MCF 10A (cell line): ENCODE measurements at regions not wholly inside any gene's neighbourhood (a gene's known extent, or its start where the extent isn't known, plus 50 kb on each side); places are given as distances from the start of the nearest gene placed in this dataset.

ENCODE experiments used
- BruUV-seq: library from RNA; stranded (reverse); fragments of 400-500 nt; replicated peaks from 2 replicates; lab custom pipeline; 2021; lab: Mats Ljungman, UMichigan
- CTCF ChIA-PET: fragments of 300-600 bp; sonication (Branson Sonifier 250); formaldehyde crosslinking; extraction: SDS; loops from one replicate; lab custom pipeline; 2021; ENCODE audit warnings: antibody characterized with exemption, inconsistent platforms; lab: Yijun Ruan, JAX
- POLR2A ChIA-PET: fragments of 300-600, 350-650 bp; sonication (Branson Sonifier 250); formaldehyde crosslinking; extraction: SDS; loops from one replicate; lab custom pipeline; 2020; ENCODE audit warnings: antibody characterized with exemption, inconsistent platforms; lab: Yijun Ruan, JAX
- DNase-seq: peaks from one replicate; pipeline ENCODE4 v3.0.0-alpha.2; 2018; ENCODE audit not compliant: unreplicated experiment
- H3K27ac Mint-ChIP-seq: one replicate; pipeline ENCODE4 v1.8.0; 2022; ENCODE audit warnings: mild to moderate bottlenecking, low read depth, mixed read lengths; ENCODE audit not compliant: unreplicated experiment
- H3K27me3 Mint-ChIP-seq: one replicate; pipeline ENCODE4 v1.8.0; 2022; ENCODE audit warnings: mixed read lengths; ENCODE audit not compliant: insufficient read depth, unreplicated experiment
- H3K36me3 Mint-ChIP-seq: one replicate; pipeline ENCODE4 v1.8.0; 2022; ENCODE audit warnings: mild to moderate bottlenecking, moderate library complexity, mixed read lengths; ENCODE audit not compliant: insufficient read depth, unreplicated experiment
- H3K4me1 Mint-ChIP-seq: one replicate; pipeline ENCODE4 v1.8.0; 2022; ENCODE audit warnings: mixed read lengths; ENCODE audit not compliant: insufficient read depth, unreplicated experiment
- H3K4me3 Mint-ChIP-seq: one replicate; pipeline ENCODE4 v1.8.0; 2022; ENCODE audit warnings: mild to moderate bottlenecking, moderate library complexity, mixed read lengths; ENCODE audit not compliant: unreplicated experiment
- H3K9me3 Mint-ChIP-seq: one replicate; pipeline ENCODE4 v1.8.0; 2022; ENCODE audit warnings: mixed read lengths; ENCODE audit not compliant: unreplicated experiment
- CTCF ChIP-seq: fragments of 200-600 bp; IDR thresholded peaks from one replicate; pipeline ENCODE4 v1.8.0; 2022; ENCODE audit warnings: antibody characterized with exemption, mild to moderate bottlenecking; ENCODE audit not compliant: unreplicated experiment
- intact Hi-C: fragments of 100-400 bp; cut with micrococcal nuclease; formaldehyde crosslinking; loops from 2 replicates; pipeline ENCODE4 v1.14.1; 2022

DNA sequence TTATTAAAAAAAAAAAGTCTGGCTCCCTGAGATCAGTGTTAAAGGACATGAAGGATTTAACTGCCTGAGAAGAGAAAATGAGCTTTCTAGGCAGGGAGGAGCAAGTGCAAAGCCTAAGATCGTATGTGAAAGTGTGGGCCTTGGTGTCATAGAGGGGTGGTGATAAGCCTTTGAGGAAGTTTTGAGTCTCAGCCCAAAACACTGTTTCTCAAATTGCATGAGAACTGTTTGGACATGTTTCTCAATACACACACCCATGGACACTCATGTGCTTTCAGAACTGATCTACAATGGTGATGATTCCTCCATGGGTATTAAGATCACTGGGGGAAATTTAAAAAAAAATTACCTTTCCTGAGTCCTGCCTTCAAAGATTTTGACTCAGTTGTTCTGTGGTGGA is 336.7 kb upstream of the RND3 start:
- H3K9me3 Mint-ChIP-seq: no peaks in the 10 kb centered on the region
- no peak for DNase-seq
- ChIA-PET POLR2A (no interaction called here), CTCF (interaction anchor here (0.6 to 1.4 kb wide), 3 partner anchors 8 to 51 kb away, joined by 3 to 4 read pairs (median 3); no protein-coding TSS in a partner anchor)
- BruUV-seq: no TSS peak
- no peak overlapping the region for H3K27ac Mint-ChIP-seq
- H3K27me3 Mint-ChIP-seq: no peaks in the 10 kb centered on the region
- intact Hi-C loops: no loop called here
- no peaks in the 10 kb centered on the region for H3K4me1 Mint-ChIP-seq
- H3K4me3 Mint-ChIP-seq: no peak overlapping the region
- H3K36me3 Mint-ChIP-seq: no peaks in the 10 kb centered on the region
- no peak for TF ChIP-seq CTCF

DNA sequence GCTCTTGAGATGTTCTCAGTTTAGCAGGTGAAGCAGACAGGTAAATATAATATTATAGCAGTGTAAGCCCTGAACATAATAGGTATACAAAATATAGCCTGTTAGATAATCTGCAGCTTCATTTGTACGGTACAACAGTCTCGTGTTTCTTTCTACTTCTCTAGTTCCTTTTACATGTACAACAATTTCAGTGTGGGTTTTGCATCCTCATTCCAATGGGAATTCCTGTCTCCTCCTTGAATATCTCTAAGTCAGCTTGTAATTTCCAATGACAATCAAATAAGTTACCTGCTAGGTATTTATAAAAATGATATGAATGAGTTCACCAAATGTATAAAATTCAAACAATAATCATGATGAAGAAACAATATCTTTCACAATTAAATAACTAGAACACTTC is 330.0 kb upstream of the RND3 start:
- no peak for DNase-seq
- CTCF ChIA-PET: no interaction called here
- POLR2A ChIA-PET: no interaction called here
- no peaks in the 10 kb centered on the region for H3K36me3 Mint-ChIP-seq
- intact Hi-C loops: no loop called here
- no peak for TF ChIP-seq CTCF
- H3K9me3 Mint-ChIP-seq: no peaks in the 10 kb centered on the region
- no peaks in the 10 kb centered on the region for H3K4me1 Mint-ChIP-seq
- BruUV-seq: no TSS peak
- no peak overlapping the region for H3K4me3 Mint-ChIP-seq
- no peaks in the 10 kb centered on the region for H3K27me3 Mint-ChIP-seq
- no peak overlapping the region for H3K27ac Mint-ChIP-seq

- Mint-ChIP-seq H3K4me1 (no peaks in the 10 kb centered on the region), H3K4me3 (no peak overlapping the region), H3K9me3 (no peaks in the 10 kb centered on the region), H3K27ac (no peak overlapping the region), H3K36me3 (no peaks in the 10 kb centered on the region), H3K27me3 (no peaks in the 10 kb centered on the region)
- TF ChIP-seq CTCF: no peak
- BruUV-seq: no TSS peak
- POLR2A ChIA-PET: no interaction called here
- intact Hi-C loops: no loop called here
- CTCF ChIA-PET: no interaction called here
- no peak for DNase-seq
Measured at GRCh38 chr2:150812664-150813367, 325.3 kb upstream of the RND3 start.

GRCh38 chr2:150812066-150812465 is 324.6 kb upstream of the RND3 start:
- no peak overlapping the region for H3K27ac Mint-ChIP-seq
- POLR2A ChIA-PET: no interaction called here
- BruUV-seq: no TSS peak
- no peak overlapping the region for H3K4me3 Mint-ChIP-seq
- intact Hi-C loops: no loop called here
- CTCF ChIA-PET: no interaction called here
- TF ChIP-seq CTCF: no peak
- no peaks in the 10 kb centered on the region for H3K4me1 Mint-ChIP-seq
- no peaks in the 10 kb centered on the region for H3K27me3 Mint-ChIP-seq
- no peak for DNase-seq
- no peaks in the 10 kb centered on the region for H3K9me3 Mint-ChIP-seq
- no peaks in the 10 kb centered on the region for H3K36me3 Mint-ChIP-seq
